SK-MEL-5 (cell line): ENCODE measurements at regions not wholly inside any gene's neighbourhood (a gene's known extent, or its start where the extent isn't known, plus 50 kb on each side); places are given as distances from the start of the nearest gene placed in this dataset.
"Not testable (repeated sequence)": the region's sequence is repeated elsewhere in the genome, so short reads cannot be mapped to it uniquely, and the experiment has no call there.

Experiments
- DNase-seq: peaks from one replicate; pipeline ENCODE4 v3.0.0-alpha.2; 2016; ENCODE audit warnings: low read depth, low spot score
- in situ Hi-C: cut with HindIII; loops from 2 replicates; pipeline ENCODE4 v1.10.0; 2016; ENCODE audit warnings: low sequenced_read_pairs, high pct_unique_total_duplicates, low pct_unique_long_range_greater_than_20kb

- in situ Hi-C loops = no loop called here
- DNase-seq = peak; percentile 58
Measured at GRCh38 chr6:133129556-133129955, 111.6 kb upstream of the EYA4 start.

GRCh38 chr6:133130863-133131262 lies 110.3 kb upstream of the EYA4 start:
- DNase-seq = no peak
- in situ Hi-C loops = no loop called here

- in situ Hi-C loops = no loop called here
- no peak for DNase-seq
Measured at GRCh38 chr6:133131621-133132465, 109.3 kb upstream of the EYA4 start.

DNA sequence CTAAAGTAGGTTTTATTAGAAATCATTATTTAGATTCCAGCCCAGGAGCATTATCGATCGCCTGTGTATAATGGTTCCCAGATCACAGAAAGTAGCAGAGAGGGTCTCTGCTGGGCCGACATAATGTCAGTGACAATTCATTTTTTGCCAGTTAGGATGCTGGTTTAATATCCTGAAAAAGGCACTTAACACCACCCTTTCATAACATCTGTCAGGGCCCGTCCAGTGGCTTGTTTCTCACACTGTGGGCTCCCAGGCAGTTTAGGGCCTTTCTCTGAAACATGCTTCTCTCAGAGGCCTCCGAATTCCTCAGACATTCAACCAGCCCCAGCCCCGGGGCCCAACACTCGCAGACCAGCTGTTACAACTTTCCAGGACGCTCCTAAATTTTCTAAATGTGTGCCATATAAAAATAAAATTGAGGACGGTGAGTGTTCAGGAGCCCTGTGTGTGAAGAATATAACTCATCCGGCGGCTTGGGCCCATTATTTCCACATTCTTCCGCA lies 108.6 kb upstream of the EYA4 start:
- DNase-seq = no peak
- in situ Hi-C loops = no loop called here

DNA sequence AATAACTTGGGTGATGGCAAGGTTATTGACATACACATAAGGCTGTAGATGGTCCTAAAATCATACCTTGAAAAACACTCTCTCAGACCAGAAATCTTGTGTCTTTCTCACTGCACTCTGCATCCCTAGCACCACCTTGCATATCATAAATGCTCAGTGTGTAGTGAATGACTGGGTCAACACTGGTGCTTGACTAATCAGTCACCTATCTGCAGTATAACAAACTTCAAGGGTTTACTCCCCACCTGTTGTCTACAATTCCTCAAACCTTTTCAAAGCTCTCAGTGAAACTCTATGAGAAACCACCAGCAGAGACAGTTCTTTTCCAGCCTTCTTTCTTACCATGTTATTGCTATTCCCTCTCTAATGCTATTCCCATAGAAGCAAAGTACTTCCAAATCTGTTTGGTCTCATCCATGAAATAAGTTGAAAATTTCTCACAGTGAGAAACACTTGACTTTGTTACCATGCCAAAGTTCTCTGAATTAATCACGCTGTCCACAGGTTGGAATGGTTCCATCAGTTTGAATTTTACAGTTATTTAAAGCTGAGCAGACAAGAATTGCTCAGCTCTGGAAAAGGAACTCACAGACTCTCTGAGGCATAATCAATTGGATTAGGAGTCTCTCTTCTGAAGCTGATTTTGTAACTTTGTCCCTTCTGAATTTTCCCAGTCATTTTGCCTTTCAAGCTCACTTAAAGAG lies 104.8 kb upstream of the EYA4 start:
- in situ Hi-C loops = no loop called here

GRCh38 chr6:133147470-133148184 lies 93.5 kb upstream of the EYA4 start:
- in situ Hi-C loops = not testable (repeated sequence)

More for the DNA sequence above, 104.8 kb upstream of the EYA4 start:
- DNase-seq = no peak

GRCh38 chr6:133156689-133157088 lies 84.5 kb upstream of the EYA4 start:
- in situ Hi-C loops = no loop called here
- DNase-seq = no peak

More at GRCh38 chr6:133147470-133148184, 93.5 kb upstream of the EYA4 start:
- not testable (repeated sequence) for DNase-seq

DNA sequence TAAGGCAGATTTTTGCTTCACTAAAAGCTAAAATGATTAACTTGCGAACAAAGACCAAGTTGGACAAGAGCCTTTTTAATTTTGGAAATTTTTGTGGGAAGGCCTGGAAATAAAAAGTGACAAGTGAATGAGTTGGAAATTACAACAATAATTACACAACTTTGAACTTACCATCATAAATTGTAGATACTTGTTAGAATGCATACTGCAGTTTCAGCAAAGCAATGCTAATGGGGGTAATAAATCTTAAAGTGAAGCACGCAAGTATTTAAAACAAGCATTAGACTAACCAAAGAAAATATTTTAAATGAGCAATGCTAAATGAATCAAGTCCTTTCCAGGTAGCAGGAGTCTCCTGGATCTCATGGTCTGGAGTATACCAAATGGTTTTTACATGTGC lies 83.2 kb upstream of the EYA4 start:
- no peak for DNase-seq
- in situ Hi-C loops = no loop called here

DNA sequence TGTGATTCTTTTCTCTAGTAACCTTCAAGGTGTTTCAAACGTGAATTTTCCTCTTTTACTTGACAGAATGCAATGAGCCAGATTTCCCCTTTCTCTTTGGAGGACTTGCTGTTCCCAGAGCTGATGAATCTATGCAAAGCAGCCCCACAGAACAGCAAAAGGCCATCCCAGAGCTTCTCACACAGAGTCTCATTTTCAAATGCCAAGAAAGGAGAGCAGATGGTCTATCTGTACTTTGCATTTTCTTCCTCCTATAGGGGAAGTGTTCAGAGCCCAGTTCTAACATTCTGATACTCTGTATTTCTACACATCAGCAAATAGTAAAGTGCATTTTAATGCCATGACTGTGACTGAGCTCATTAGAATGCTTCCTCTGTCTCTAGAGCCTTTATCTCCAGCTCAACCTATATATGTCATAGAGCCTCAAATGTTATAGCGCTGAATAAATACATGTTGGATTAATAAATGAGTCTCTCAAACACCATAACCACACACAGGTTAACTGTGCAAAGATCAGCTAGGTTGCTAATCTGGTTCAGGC lies 81.8 kb upstream of the EYA4 start:
- in situ Hi-C loops = no loop called here
- DNase-seq = no peak

DNA sequence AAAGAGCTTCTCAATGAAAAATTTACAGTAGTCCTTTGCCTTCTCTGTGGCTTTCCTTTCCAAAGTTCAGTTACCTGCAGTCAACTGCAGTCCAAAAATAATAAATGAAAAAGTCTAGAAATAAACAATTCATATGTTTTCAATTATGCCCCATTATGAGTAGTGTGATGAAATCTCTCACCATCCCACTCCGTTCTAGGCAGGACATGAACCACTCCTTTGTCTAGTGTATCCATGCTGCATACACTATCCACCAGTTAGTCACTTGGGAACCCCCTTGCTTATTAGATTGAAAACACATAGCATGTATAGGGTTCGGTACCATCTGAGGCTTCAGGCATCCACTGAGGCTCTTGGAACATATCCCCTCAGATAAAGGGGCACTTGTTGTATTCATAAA lies 80.6 kb upstream of the EYA4 start:
- in situ Hi-C loops = no loop called here
- DNase-seq = peak; percentile 46

GRCh38 chr6:133165235-133165634 lies 75.9 kb upstream of the EYA4 start:
- DNase-seq = peak; percentile 46
- in situ Hi-C loops = no loop called here

GRCh38 chr6:133166766-133167165 lies 74.4 kb upstream of the EYA4 start:
- in situ Hi-C loops = no loop called here
- no peak for DNase-seq

DNA sequence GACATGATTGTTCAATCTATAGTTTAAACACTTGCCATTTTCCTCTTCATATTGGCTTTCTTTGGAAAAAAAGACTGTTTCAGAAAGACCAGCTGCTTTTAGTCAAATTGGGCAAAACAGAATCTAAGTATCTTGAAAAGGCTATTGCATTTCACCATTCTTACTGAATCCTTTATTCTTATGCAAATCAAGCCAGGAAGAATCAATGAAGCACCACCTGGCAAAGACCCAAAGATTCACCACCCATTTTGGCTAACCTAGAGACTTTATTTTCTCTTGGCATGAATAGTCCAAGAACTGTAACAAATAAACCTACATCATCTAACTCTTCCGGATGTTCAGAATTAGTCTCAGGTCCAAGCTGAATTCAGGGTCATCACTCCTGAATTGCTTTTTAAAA lies 71.3 kb upstream of the EYA4 start:
- DNase-seq = no peak
- in situ Hi-C loops = no loop called here

DNA sequence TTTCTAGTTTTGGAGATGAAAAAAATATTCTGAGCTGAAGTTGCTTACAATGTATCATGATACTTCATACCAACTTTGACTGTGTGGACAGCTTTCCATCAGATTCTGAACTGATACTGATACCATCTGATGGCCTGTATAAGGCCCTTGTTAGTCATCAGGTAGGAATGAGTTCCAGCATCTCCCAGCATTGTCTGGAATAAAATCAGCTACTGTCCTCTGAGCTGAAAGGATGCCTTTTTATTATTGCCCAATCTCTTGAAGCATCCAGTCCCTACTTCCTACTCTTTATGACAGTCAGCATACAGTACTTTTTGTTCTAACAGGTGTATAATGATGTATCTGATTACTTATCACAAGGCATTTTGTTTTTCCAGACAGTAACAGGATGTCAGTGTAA lies 70.6 kb upstream of the EYA4 start:
- peak; percentile 87 for DNase-seq
- in situ Hi-C loops = no loop called here

DNA sequence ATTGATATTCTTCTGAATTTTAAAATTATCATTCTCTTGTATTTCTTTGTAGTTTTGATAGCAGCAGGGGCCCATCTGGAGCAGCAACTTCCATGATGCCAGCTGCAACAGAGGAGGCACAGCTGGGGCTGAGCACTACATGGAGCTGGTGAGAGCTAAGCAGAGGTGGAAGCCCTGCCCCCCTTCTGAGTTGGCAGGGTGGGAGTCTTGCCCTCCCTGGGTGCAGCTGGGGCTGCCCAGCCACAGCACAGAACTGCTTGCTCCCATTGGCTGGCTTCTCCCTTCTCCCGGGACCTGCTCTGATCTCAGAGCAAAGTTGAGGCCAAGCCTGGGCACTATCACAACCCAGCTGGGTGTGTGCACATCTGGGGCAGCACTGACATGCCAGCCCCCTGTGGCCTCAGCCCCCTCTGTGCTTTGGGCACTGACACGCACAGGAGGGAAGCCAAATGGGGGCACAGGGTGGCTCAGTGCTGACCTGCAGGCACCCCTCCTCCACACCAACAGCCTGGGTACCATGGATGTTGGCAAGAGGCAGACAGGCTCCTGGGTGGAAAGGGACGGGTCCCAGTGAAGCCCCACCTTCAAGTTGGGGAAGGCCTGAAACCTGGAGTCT lies 69.1 kb upstream of the EYA4 start:
- no peak for DNase-seq
- in situ Hi-C loops = no loop called here

DNA sequence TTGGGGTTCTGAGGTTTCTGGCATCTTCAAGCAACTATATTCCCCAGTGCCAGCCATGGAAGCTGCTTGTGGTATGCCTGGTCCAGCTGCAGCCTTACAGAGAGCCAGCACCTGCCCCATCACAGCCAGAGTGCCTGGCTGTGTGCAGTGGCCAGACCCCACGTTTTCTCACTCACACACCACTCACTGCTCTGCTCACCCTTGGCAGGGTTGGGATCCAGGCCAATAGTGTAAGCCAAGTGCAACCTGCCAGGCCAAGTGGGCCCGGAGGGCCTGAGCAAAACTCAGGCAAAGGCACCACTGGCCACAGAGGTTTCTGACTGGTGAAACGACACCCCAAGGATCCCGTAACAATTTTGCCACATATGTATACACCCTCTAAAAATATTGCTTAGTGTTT lies 67.9 kb upstream of the EYA4 start:
- in situ Hi-C loops = no loop called here
- DNase-seq = no peak

- in situ Hi-C loops = no loop called here
- no peak for DNase-seq
Measured at GRCh38 chr6:133179481-133179880, 61.7 kb upstream of the EYA4 start.

DNA sequence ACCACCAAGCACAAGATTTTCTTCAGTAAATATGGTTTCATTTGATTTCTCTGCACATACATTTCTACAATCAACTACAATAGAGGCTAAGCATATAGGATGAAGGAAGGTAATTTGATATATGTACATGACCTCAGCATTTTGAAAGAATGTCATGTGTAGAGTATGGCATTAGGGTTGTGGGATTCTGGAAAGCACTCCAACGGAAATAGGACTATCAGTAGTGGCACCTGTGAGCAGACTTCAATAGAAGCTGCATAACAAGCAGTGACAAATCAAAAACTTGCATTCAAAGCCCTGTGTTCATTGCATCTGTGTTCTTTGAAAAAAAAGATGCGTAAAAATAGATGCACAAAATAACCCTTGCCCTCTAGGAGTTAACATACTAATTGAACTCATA lies 57.5 kb upstream of the EYA4 start:
- in situ Hi-C loops = no loop called here
- no peak for DNase-seq
